Tibial artery (tissue), 4 donors: ENCODE measurements at regions not wholly inside any gene's neighbourhood (a gene's known extent, or its start where the extent isn't known, plus 50 kb on each side); places are given as distances from the start of the nearest gene placed in this dataset.

ENCODE experiments used
- DNase-seq, 2 donors: peaks; one replicate each; pipeline ENCODE4 v3.0.0-alpha.2; 2019
- H3K27ac ChIP-seq, 2 donors: fragments of 200-600 bp; sonication (generic) in 1 of 2; 1 replicate in 1 of 2; 2 replicates in 1 of 2; pipeline ENCODE4 v1.5.1; 2018 to 2019; ENCODE audit warnings: mild to moderate bottlenecking in 1 of 2
- H3K27me3 ChIP-seq, 2 donors: fragments of 200-600 bp; sonication (generic) in 1 of 2; one replicate each; pipeline versions ENCODE4 v1.5.1 to v1.6.0; 2016 to 2019
- H3K36me3 ChIP-seq, 3 donors: fragments of 200-600 bp; sonication (generic) in 2 of 3; one replicate each; pipeline ENCODE4 v1.5.1; 2016 to 2019; ENCODE audit warnings: mild to moderate bottlenecking in 2 of 3
- H3K4me1 ChIP-seq, 4 donors: fragments of 200-600 bp; sonication (generic) in 2 of 4; 1 replicate in 3 of 4; 2 replicates in 1 of 4; pipeline ENCODE4 v1.5.1; 2016 to 2019
- H3K4me3 ChIP-seq, 2 donors: fragments of 200-600 bp; sonication (generic) in 1 of 2; 1 replicate in 1 of 2; 2 replicates in 1 of 2; pipeline ENCODE4 v1.5.1; 2018 to 2019; ENCODE audit warnings: mild to moderate bottlenecking in 2 of 2
- H3K9me3 ChIP-seq, 3 donors: fragments of 200-600 bp; sonication (generic) in 1 of 3; one replicate each; pipeline ENCODE4 v1.5.1; 2016 to 2019
- CTCF ChIP-seq, 2 experiments: fragments of 200-600 bp in 1 of 2; fragments of 450-650 bp in 1 of 2; IDR thresholded peaks; one replicate each; pipeline ENCODE4 v1.5.1; 2017 to 2019; ENCODE audit warnings: antibody characterized with exemption in 2 of 2, mild to moderate bottlenecking in 1 of 2, moderate library complexity in 1 of 2
- intact Hi-C: fragments of 100-400 bp; cut with DNase I; formaldehyde crosslinking; loops from one replicate; pipeline ENCODE4 v1.15.0; 2023; ENCODE audit warnings: low total_unique reads

GRCh38 chr2:66110086-66110485 is 324.8 kb upstream of the MEIS1 start:
- no peaks in the 10 kb centered on the region for H3K9me3 ChIP-seq
- TF ChIP-seq CTCF (IDR thresholded peaks at IDR 0.05), result no peak
- H3K4me3 ChIP-seq, result no peak overlapping the region
- H3K27ac ChIP-seq, result no peak overlapping the region
- H3K4me1 ChIP-seq, result no peaks in the 10 kb centered on the region
- H3K27me3 ChIP-seq, result no peaks in the 10 kb centered on the region
- no peaks in the 10 kb centered on the region for H3K36me3 ChIP-seq
- intact Hi-C loops, result no loop called here
- no peak for DNase-seq

- no peak overlapping the region for H3K27ac ChIP-seq
- no peaks in the 10 kb centered on the region for H3K4me1 ChIP-seq
- no peaks in the 10 kb centered on the region for H3K9me3 ChIP-seq
- intact Hi-C loops, result no loop called here
- no peak for DNase-seq
- H3K27me3 ChIP-seq, result no peaks in the 10 kb centered on the region
- no peak for TF ChIP-seq CTCF (IDR thresholded peaks at IDR 0.05)
- H3K36me3 ChIP-seq, result no peaks in the 10 kb centered on the region
- H3K4me3 ChIP-seq, result no peak overlapping the region
Observed at GRCh38 chr2:66109419-66109818, 325.5 kb upstream of the MEIS1 start.

- DNase-seq, result no peak
- intact Hi-C loops, result no loop called here
Observed at GRCh38 chr2:66105066-66105753, 329.7 kb upstream of the MEIS1 start.

GRCh38 chr2:66103581-66103980 is 331.3 kb upstream of the MEIS1 start:
- no peak for TF ChIP-seq CTCF (IDR thresholded peaks at IDR 0.05)
- no peak for DNase-seq
- H3K27ac ChIP-seq, result no peak overlapping the region
- no peaks in the 10 kb centered on the region for H3K4me1 ChIP-seq
- H3K27me3 ChIP-seq, result no peaks in the 10 kb centered on the region
- H3K36me3 ChIP-seq, result no peaks in the 10 kb centered on the region
- H3K4me3 ChIP-seq, result no peak overlapping the region
- intact Hi-C loops, result no loop called here
- H3K9me3 ChIP-seq, result no peaks in the 10 kb centered on the region

More at GRCh38 chr2:66105066-66105753, 329.7 kb upstream of the MEIS1 start:
- Histone ChIP-seq H3K9me3 (no peaks in the 10 kb centered on the region), H3K27ac (no peak overlapping the region), H3K4me1 (no peaks in the 10 kb centered on the region), H3K36me3 (no peaks in the 10 kb centered on the region), H3K4me3 (no peak overlapping the region), H3K27me3 (no peaks in the 10 kb centered on the region)
- TF ChIP-seq CTCF (IDR thresholded peaks at IDR 0.05), result no peak

- Histone ChIP-seq H3K4me1 (no peaks in the 10 kb centered on the region), H3K27ac (no peak overlapping the region), H3K9me3 (no peaks in the 10 kb centered on the region), H3K27me3 (no peaks in the 10 kb centered on the region), H3K36me3 (no peaks in the 10 kb centered on the region), H3K4me3 (no peak overlapping the region)
- intact Hi-C loops, result no loop called here
- TF ChIP-seq CTCF (IDR thresholded peaks at IDR 0.05), result no peak
- no peak for DNase-seq
Observed at GRCh38 chr2:66101206-66101605, 333.7 kb upstream of the MEIS1 start.
